Panc1 (cell line): ENCODE measurements at regions not wholly inside any gene's neighbourhood (a gene's known extent, or its start where the extent isn't known, plus 50 kb on each side); places are given as distances from the start of the nearest gene placed in this dataset.

Experiments used
- ATAC-seq: fragments of 200-7000 bp; cut with Tn5 transposase; 2 replicates; pipeline ENCODE4 v1.9.1; 2020; ENCODE audit warnings: mild to moderate bottlenecking, moderate library complexity
- BruUV-seq: library from RNA; stranded (reverse); fragments of 400-500 nt; replicated peaks from 2 replicates; lab custom pipeline; 2021; lab: Mats Ljungman, UMichigan
- CTCF ChIA-PET: fragments of 300-600 bp; sonication (Branson Sonifier 250); formaldehyde crosslinking; loops from one replicate; lab custom pipeline; 2022; ENCODE audit warnings: antibody characterized with exemption; lab: Charles Lee
- POLR2A ChIA-PET: fragments of 300-600 bp; sonication (Branson Sonifier 250); formaldehyde crosslinking; loops from one replicate; lab custom pipeline; 2022; ENCODE audit warnings: antibody characterized with exemption; lab: Charles Lee
- DNase-seq: peaks from one replicate; pipeline ENCODE4 v3.0.0-alpha.2; 2010; ENCODE audit warnings: low read depth, low spot score
- H3K27ac ChIP-seq: 2 replicates; pipeline ENCODE4 v1.5.1; 2011; ENCODE audit warnings: mild to moderate bottlenecking, low read length, inconsistent platforms
- H3K27me3 ChIP-seq: fragments of 200-500 bp; sonication (Bioruptor generic); 2 replicates; pipeline ENCODE4 v1.6.0; 2014; ENCODE audit warnings: low read length, inconsistent platforms; ENCODE audit not compliant: control insufficient read depth, insufficient read depth
- H3K36me3 ChIP-seq: fragments of 200-500 bp; sonication (Bioruptor generic); 2 replicates; pipeline ENCODE4 v1.5.1; 2014; ENCODE audit warnings: inconsistent platforms, mild to moderate bottlenecking, low read length, moderate library complexity; ENCODE audit not compliant: control insufficient read depth, insufficient read depth
- H3K4me1 ChIP-seq: 2 replicates; pipeline ENCODE4 v1.5.1; 2011; ENCODE audit warnings: inconsistent platforms, mild to moderate bottlenecking, low read length, moderate library complexity; ENCODE audit not compliant: control insufficient read depth, insufficient read depth
- H3K4me3 ChIP-seq, 2 experiments: 2 replicates each; pipeline ENCODE4 v1.5.1; 2011 to 2012; ENCODE audit warnings: low read depth in 2 of 2, low read length in 2 of 2, mild to moderate bottlenecking in 2 of 2, inconsistent platforms in 1 of 2, moderate library complexity in 1 of 2
- H3K9me3 ChIP-seq: fragments of 200-500 bp; sonication (Bioruptor generic); 2 replicates; pipeline ENCODE4 v1.5.1; 2014; ENCODE audit warnings: low read depth, mild to moderate bottlenecking, inconsistent platforms, low read length, moderate library complexity; ENCODE audit not compliant: control insufficient read depth, insufficient read depth
- POLR2AphosphoS5 ChIP-seq: IDR thresholded peaks from 2 replicates; pipeline ENCODE4 v1.6.1; 2012; ENCODE audit warnings: mild to moderate bottlenecking, low read depth, low read length, moderate library complexity
- SIN3A ChIP-seq: IDR thresholded peaks from 2 replicates; pipeline ENCODE4 v1.6.1; 2012; ENCODE audit warnings: low read depth, mild to moderate bottlenecking, low read length, moderate library complexity, borderline replicate concordance; ENCODE audit not compliant: insufficient read depth
- TCF7L2 ChIP-seq: IDR thresholded peaks from 2 replicates; pipeline ENCODE4 v1.6.1; 2011; ENCODE audit warnings: mild to moderate bottlenecking, low read depth, low read length, inconsistent platforms
- in situ Hi-C: cut with HindIII; loops from 2 replicates; pipeline ENCODE4 v1.10.0; 2016; ENCODE audit warnings: low sequenced_read_pairs, low pct_unique_long_range_greater_than_20kb
- intact Hi-C: fragments of 100-400 bp; cut with micrococcal nuclease; formaldehyde crosslinking; loops from one replicate; pipeline ENCODE4 v1.10.0; 2022; ENCODE audit not compliant: unreplicated experiment
- TF ChIP-seq, protein P1 (sequence below): fragments of 450-650 bp; IDR thresholded peaks from 2 replicates; pipeline ENCODE4 v1.5.1; 2017; ENCODE audit warnings: mild to moderate bottlenecking
- TF ChIP-seq, protein P2 (sequence below), 2 experiments: IDR thresholded peaks; 2 replicates each; pipeline ENCODE4 v1.6.1; 2011 to 2012; ENCODE audit warnings: low read depth in 2 of 2, control low read depth in 1 of 2, low read length in 1 of 2, mild to moderate bottlenecking in 1 of 2, moderate library complexity in 1 of 2; ENCODE audit not compliant: insufficient read depth in 1 of 2

DNA sequence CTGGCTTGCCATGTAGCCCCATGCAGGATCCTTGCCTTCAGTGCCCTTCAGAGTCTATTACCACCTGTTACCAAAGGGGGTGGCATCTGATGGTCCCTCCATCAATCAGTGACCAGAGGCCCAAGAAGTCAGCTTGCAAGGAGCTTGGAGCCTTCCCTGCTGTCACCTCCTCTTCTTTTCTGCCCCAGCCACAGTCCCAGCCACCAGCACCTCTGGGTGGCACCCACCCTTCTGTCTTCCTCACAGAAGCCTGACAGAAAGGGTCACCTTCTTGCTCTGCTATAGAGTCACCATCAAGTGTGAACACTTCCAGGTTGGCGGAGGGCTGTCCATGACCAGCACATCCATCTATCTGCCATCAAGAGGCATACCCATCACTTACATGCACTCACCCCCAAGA, 203.2 kb downstream of the SALL1 start:
- no peaks in the 10 kb centered on the region for H3K36me3 ChIP-seq
- intact Hi-C loops (no loop called here), in situ Hi-C loops (no loop called here)
- H3K27ac ChIP-seq: no peak overlapping the region
- H3K4me3 ChIP-seq: no peak overlapping the region
- TF ChIP-seq TCF7L2 (no peak), SIN3A (no peak), POLR2AphosphoS5 (no peak)
- TF ChIP-seq, protein P1, sequence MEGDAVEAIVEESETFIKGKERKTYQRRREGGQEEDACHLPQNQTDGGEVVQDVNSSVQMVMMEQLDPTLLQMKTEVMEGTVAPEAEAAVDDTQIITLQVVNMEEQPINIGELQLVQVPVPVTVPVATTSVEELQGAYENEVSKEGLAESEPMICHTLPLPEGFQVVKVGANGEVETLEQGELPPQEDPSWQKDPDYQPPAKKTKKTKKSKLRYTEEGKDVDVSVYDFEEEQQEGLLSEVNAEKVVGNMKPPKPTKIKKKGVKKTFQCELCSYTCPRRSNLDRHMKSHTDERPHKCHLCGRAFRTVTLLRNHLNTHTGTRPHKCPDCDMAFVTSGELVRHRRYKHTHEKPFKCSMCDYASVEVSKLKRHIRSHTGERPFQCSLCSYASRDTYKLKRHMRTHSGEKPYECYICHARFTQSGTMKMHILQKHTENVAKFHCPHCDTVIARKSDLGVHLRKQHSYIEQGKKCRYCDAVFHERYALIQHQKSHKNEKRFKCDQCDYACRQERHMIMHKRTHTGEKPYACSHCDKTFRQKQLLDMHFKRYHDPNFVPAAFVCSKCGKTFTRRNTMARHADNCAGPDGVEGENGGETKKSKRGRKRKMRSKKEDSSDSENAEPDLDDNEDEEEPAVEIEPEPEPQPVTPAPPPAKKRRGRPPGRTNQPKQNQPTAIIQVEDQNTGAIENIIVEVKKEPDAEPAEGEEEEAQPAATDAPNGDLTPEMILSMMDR: no peak
- TF ChIP-seq, protein P2, sequence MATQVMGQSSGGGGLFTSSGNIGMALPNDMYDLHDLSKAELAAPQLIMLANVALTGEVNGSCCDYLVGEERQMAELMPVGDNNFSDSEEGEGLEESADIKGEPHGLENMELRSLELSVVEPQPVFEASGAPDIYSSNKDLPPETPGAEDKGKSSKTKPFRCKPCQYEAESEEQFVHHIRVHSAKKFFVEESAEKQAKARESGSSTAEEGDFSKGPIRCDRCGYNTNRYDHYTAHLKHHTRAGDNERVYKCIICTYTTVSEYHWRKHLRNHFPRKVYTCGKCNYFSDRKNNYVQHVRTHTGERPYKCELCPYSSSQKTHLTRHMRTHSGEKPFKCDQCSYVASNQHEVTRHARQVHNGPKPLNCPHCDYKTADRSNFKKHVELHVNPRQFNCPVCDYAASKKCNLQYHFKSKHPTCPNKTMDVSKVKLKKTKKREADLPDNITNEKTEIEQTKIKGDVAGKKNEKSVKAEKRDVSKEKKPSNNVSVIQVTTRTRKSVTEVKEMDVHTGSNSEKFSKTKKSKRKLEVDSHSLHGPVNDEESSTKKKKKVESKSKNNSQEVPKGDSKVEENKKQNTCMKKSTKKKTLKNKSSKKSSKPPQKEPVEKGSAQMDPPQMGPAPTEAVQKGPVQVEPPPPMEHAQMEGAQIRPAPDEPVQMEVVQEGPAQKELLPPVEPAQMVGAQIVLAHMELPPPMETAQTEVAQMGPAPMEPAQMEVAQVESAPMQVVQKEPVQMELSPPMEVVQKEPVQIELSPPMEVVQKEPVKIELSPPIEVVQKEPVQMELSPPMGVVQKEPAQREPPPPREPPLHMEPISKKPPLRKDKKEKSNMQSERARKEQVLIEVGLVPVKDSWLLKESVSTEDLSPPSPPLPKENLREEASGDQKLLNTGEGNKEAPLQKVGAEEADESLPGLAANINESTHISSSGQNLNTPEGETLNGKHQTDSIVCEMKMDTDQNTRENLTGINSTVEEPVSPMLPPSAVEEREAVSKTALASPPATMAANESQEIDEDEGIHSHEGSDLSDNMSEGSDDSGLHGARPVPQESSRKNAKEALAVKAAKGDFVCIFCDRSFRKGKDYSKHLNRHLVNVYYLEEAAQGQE (IDR thresholded peaks at IDR 0.05; ENCODE audit: insufficient read depth in 1 of 2, low read depth in 2 of 2, low read length in 1 of 2): no peak
- no peaks in the 10 kb centered on the region for H3K27me3 ChIP-seq
- H3K4me1 ChIP-seq: no peaks in the 10 kb centered on the region
- no TSS peak for BruUV-seq
- DNase-seq (no peak), ATAC-seq (no peak)
- CTCF ChIA-PET: no interaction called here
- POLR2A ChIA-PET: no interaction called here
- no peaks in the 10 kb centered on the region for H3K9me3 ChIP-seq

GRCh38 chr16:50946606-50947005, 204.5 kb downstream of the SALL1 start:
- in situ Hi-C loops: no loop called here
- no peaks in the 10 kb centered on the region for H3K4me1 ChIP-seq
- no peak overlapping the region for H3K27ac ChIP-seq
- ChIA-PET CTCF (no interaction called here), POLR2A (no interaction called here)
- H3K27me3 ChIP-seq: no peaks in the 10 kb centered on the region
- H3K9me3 ChIP-seq: no peaks in the 10 kb centered on the region
- ATAC-seq (no peak), DNase-seq (no peak)
- no peak overlapping the region for H3K4me3 ChIP-seq
- H3K36me3 ChIP-seq: no peaks in the 10 kb centered on the region
- intact Hi-C loops: no loop called here
- BruUV-seq: no TSS peak
- TF ChIP-seq, protein P1: no peak
- TF ChIP-seq SIN3A (no peak), TCF7L2 (no peak)
